ACC112 (cell line): ENCODE measurements at regions not wholly inside any gene's neighbourhood (a gene's known extent, or its start where the extent isn't known, plus 50 kb on each side); places are given as distances from the start of the nearest gene placed in this dataset.

Experiments used
- H2AFZ ChIP-seq: fragments of 200-600 bp; sonication (generic); one replicate; pipeline ENCODE4 v1.6.0; 2017; ENCODE audit warnings: antibody characterized with exemption, low read length; ENCODE audit not compliant: unreplicated experiment
- H3K27ac ChIP-seq: fragments of 200-600 bp; sonication (generic); 2 replicates; pipeline ENCODE4 v1.5.1; 2014; ENCODE audit warnings: low read depth, mild to moderate bottlenecking, antibody characterized with exemption, low read length, moderate library complexity
- H3K27me3 ChIP-seq: fragments of 200-600 bp; sonication (generic); 2 replicates; pipeline ENCODE4 v1.6.1; 2014; ENCODE audit warnings: mild to moderate bottlenecking, antibody characterized with exemption, low read length, moderate library complexity, mixed read lengths; ENCODE audit not compliant: insufficient read depth
- H3K36me3 ChIP-seq: fragments of 200-600 bp; sonication (generic); 2 replicates; pipeline ENCODE4 v1.6.1; 2016; ENCODE audit warnings: mild to moderate bottlenecking, antibody characterized with exemption, low read length, moderate library complexity, mixed read lengths; ENCODE audit not compliant: insufficient read depth
- H3K4me1 ChIP-seq: fragments of 200-600 bp; sonication (generic); one replicate; pipeline ENCODE4 v1.6.1; 2016; ENCODE audit warnings: low read length, mixed read lengths; ENCODE audit not compliant: insufficient read depth, unreplicated experiment, control insufficient read depth
- H3K4me3 ChIP-seq: fragments of 200-600 bp; sonication (generic); 2 replicates; pipeline ENCODE4 v1.5.1; 2014; ENCODE audit warnings: mild to moderate bottlenecking, low read depth, low read length
- H3K79me2 ChIP-seq: fragments of 200-600 bp; sonication (generic); one replicate; pipeline ENCODE4 v1.6.0; 2016; ENCODE audit warnings: low read length; ENCODE audit not compliant: control insufficient read depth, unreplicated experiment, insufficient read depth

GRCh38 chr4:36640876-36641275, 359.5 kb downstream of the DTHD1 start:
- Histone ChIP-seq H3K27ac (no peak overlapping the region), H3K4me1 (no peaks in the 10 kb centered on the region)

GRCh38 chr4:36651253-36651652, 369.8 kb downstream of the DTHD1 start:
- Histone ChIP-seq H3K4me1 (no peaks in the 10 kb centered on the region), H2AFZ (no peak overlapping the region), H3K79me2 (no peaks in the 10 kb centered on the region), H3K36me3 (no peaks in the 10 kb centered on the region), H3K27me3 (no peaks in the 10 kb centered on the region), H3K4me3 (no peak overlapping the region), H3K27ac (no peak overlapping the region)

More at GRCh38 chr4:36640876-36641275, 359.5 kb downstream of the DTHD1 start:
- Histone ChIP-seq H3K27me3 (no peaks in the 10 kb centered on the region), H3K36me3 (no peaks in the 10 kb centered on the region), H3K4me3 (no peak overlapping the region), H3K79me2 (no peaks in the 10 kb centered on the region), H2AFZ (no peak overlapping the region)

- Histone ChIP-seq H3K4me3 (no peak overlapping the region), H3K4me1 (no peaks in the 10 kb centered on the region), H3K27ac (no peak overlapping the region), H3K36me3 (no peaks in the 10 kb centered on the region), H2AFZ (no peak overlapping the region), H3K79me2 (no peaks in the 10 kb centered on the region), H3K27me3 (no peaks in the 10 kb centered on the region)
Measured at GRCh38 chr4:36652857-36653256, 371.4 kb downstream of the DTHD1 start.

GRCh38 chr4:36665985-36666527, 384.6 kb downstream of the DTHD1 start:
- Histone ChIP-seq H2AFZ (no peak overlapping the region), H3K79me2 (no peaks in the 10 kb centered on the region), H3K36me3 (no peaks in the 10 kb centered on the region), H3K4me1 (no peaks in the 10 kb centered on the region), H3K27ac (no peak overlapping the region), H3K27me3 (no peaks in the 10 kb centered on the region), H3K4me3 (no peak overlapping the region)

- no peaks in the 10 kb centered on the region for H3K27me3 ChIP-seq
- H3K4me3 ChIP-seq: no peak overlapping the region
- H3K79me2 ChIP-seq: no peaks in the 10 kb centered on the region
- H3K36me3 ChIP-seq: no peaks in the 10 kb centered on the region
- H3K4me1 ChIP-seq: no peaks in the 10 kb centered on the region
- H3K27ac ChIP-seq: no peak overlapping the region
- no peak overlapping the region for H2AFZ ChIP-seq
Measured at GRCh38 chr4:36675436-36675835, 394.0 kb downstream of the DTHD1 start.

GRCh38 chr4:36676139-36677050, 395.0 kb downstream of the DTHD1 start:
- H3K79me2 ChIP-seq: no peaks in the 10 kb centered on the region
- H3K27ac ChIP-seq: no peak overlapping the region
- H3K27me3 ChIP-seq: no peaks in the 10 kb centered on the region
- no peaks in the 10 kb centered on the region for H3K4me1 ChIP-seq
- no peak overlapping the region for H3K4me3 ChIP-seq
- H3K36me3 ChIP-seq: no peaks in the 10 kb centered on the region
- H2AFZ ChIP-seq: no peak overlapping the region

GRCh38 chr4:36677112-36677511, 395.7 kb downstream of the DTHD1 start:
- H3K27me3 ChIP-seq: no peaks in the 10 kb centered on the region
- H3K36me3 ChIP-seq: no peaks in the 10 kb centered on the region
- no peak overlapping the region for H2AFZ ChIP-seq
- no peak overlapping the region for H3K27ac ChIP-seq
- H3K79me2 ChIP-seq: no peaks in the 10 kb centered on the region
- no peak overlapping the region for H3K4me3 ChIP-seq
- no peaks in the 10 kb centered on the region for H3K4me1 ChIP-seq

GRCh38 chr4:36677874-36678273, 396.5 kb downstream of the DTHD1 start:
- no peaks in the 10 kb centered on the region for H3K27me3 ChIP-seq
- H3K4me3 ChIP-seq: no peak overlapping the region
- H2AFZ ChIP-seq: no peak overlapping the region
- no peaks in the 10 kb centered on the region for H3K79me2 ChIP-seq
- H3K27ac ChIP-seq: no peak overlapping the region
- no peaks in the 10 kb centered on the region for H3K36me3 ChIP-seq
- no peaks in the 10 kb centered on the region for H3K4me1 ChIP-seq

- H2AFZ ChIP-seq: no peak overlapping the region
- H3K79me2 ChIP-seq: no peaks in the 10 kb centered on the region
- no peaks in the 10 kb centered on the region for H3K36me3 ChIP-seq
- H3K27me3 ChIP-seq: no peaks in the 10 kb centered on the region
- no peak overlapping the region for H3K4me3 ChIP-seq
- H3K27ac ChIP-seq: no peak overlapping the region
- no peaks in the 10 kb centered on the region for H3K4me1 ChIP-seq
Measured at GRCh38 chr4:36687681-36688080, 406.3 kb downstream of the DTHD1 start.

- H3K79me2 ChIP-seq: no peaks in the 10 kb centered on the region
- no peaks in the 10 kb centered on the region for H3K36me3 ChIP-seq
- no peaks in the 10 kb centered on the region for H3K4me1 ChIP-seq
- H3K27me3 ChIP-seq: no peaks in the 10 kb centered on the region
- no peak overlapping the region for H2AFZ ChIP-seq
- no peak overlapping the region for H3K27ac ChIP-seq
- H3K4me3 ChIP-seq: no peak overlapping the region
Measured at GRCh38 chr4:36692586-36692985, 411.2 kb downstream of the DTHD1 start.

- Histone ChIP-seq H3K27ac (no peak overlapping the region), H3K79me2 (no peaks in the 10 kb centered on the region), H2AFZ (no peak overlapping the region), H3K4me3 (no peak overlapping the region), H3K36me3 (no peaks in the 10 kb centered on the region), H3K4me1 (no peaks in the 10 kb centered on the region), H3K27me3 (no peaks in the 10 kb centered on the region)
Measured at GRCh38 chr4:36702245-36702644, 420.8 kb downstream of the DTHD1 start.
